A549 (cell line): ENCODE measurements at regions not wholly inside any gene's neighbourhood (a gene's known extent, or its start where the extent isn't known, plus 50 kb on each side); places are given as distances from the start of the nearest gene placed in this dataset.

ENCODE experiments used
- ATAC-seq, 2 experiments: fragments of 200-7000 bp in 1 of 2; fragments of >200 bp in 1 of 2; cut with Nextera tagmentation in 1 of 2; cut with Tn5 transposase in 1 of 2; 3 replicates each; pipeline versions ENCODE4 v1.8.0 to v1.9.1; 2018 to 2020; ENCODE audit warnings: mild to moderate bottlenecking in 1 of 2, moderate library complexity in 1 of 2
- CTCF ChIA-PET: fragments of 300-600 bp; sonication (Branson Sonifier 250); formaldehyde crosslinking; extraction: SDS; loops from one replicate; lab custom pipeline; 2021; ENCODE audit warnings: antibody characterized with exemption, inconsistent platforms; lab: Yijun Ruan, JAX
- POLR2A ChIA-PET: fragments of 350-600 bp; formaldehyde crosslinking; extraction: SDS; loops from one replicate; lab custom pipeline; 2021; ENCODE audit warnings: antibody characterized with exemption, inconsistent platforms; lab: Yijun Ruan, JAX
- DNase-seq, 2 experiments: peaks; one replicate each; pipeline versions ENCODE4 v3.0.0 to v3.0.0-alpha.2; 2011 to 2016; ENCODE audit warnings: low read depth in 1 of 2, low spot score in 1 of 2
- FAIRE-seq: peaks from 2 replicates; lab custom pipeline; 2011; peaks lifted over from hg19 to GRCh38; lab: Jason Lieb, UNC
- H3K27ac ChIP-seq, 2 experiments: fragments of >200 bp; sonication (Bioruptor Twin); formaldehyde crosslinking; 3 replicates each; pipeline ENCODE4 v1.5.1; 2016 to 2017
- H3K4me1 ChIP-seq: fragments of >200 bp; sonication (Bioruptor Twin); formaldehyde crosslinking; 3 replicates; pipeline ENCODE4 v1.6.1; 2016
- H3K4me2 ChIP-seq: fragments of >200 bp; sonication (Bioruptor Twin); formaldehyde crosslinking; 3 replicates; pipeline ENCODE4 v1.6.1; 2016
- H3K4me3 ChIP-seq: fragments of >200 bp; sonication (Bioruptor Twin); formaldehyde crosslinking; 3 replicates; pipeline ENCODE4 v1.5.1; 2016
- H3K9me3 ChIP-seq: fragments of >200 bp; sonication (Bioruptor Twin); formaldehyde crosslinking; 3 replicates; pipeline ENCODE4 v1.6.1; 2016
- ATOH8 ChIP-seq: fragments of 250-450 bp; sonication (Bioruptor Pico); IDR thresholded peaks from 2 replicates; pipeline ENCODE4 v1.5.0; 2020; ENCODE audit warnings: low read depth, mild to moderate bottlenecking, moderate library complexity
- CBX2 ChIP-seq: fragments of 200-600 bp; sonication (generic); IDR thresholded peaks from 2 replicates; pipeline ENCODE4 v1.6.1; 2016; ENCODE audit warnings: low read depth, mild to moderate bottlenecking, borderline replicate concordance
- CEBPB ChIP-seq, 2 experiments: fragments of >200 bp in 1 of 2; sonication (Bioruptor Twin) in 1 of 2; formaldehyde crosslinking in 1 of 2; IDR thresholded peaks; 2 replicates each; pipeline ENCODE4 v1.6.1; 2012 to 2016
- EHF ChIP-seq: fragments of 250-450 bp; sonication (Bioruptor Pico); IDR thresholded peaks from 2 replicates; pipeline ENCODE4 v1.5.0; 2020; ENCODE audit warnings: mild to moderate bottlenecking
- EHMT2 ChIP-seq: fragments of 200-600 bp; sonication (generic); IDR thresholded peaks from 2 replicates; pipeline ENCODE4 v1.6.1; 2016; ENCODE audit warnings: antibody characterized with exemption, low read depth, mild to moderate bottlenecking, moderate library complexity
- EP300 ChIP-seq, 2 experiments: fragments of >200 bp; sonication (Bioruptor Twin); formaldehyde crosslinking; IDR thresholded peaks; 2 replicates in 1 of 2; 3 replicates in 1 of 2; pipeline ENCODE4 v1.6.1; 2016 to 2017
- FOSB ChIP-seq: fragments of 250-450 bp; sonication (Bioruptor Pico); IDR thresholded peaks from 2 replicates; pipeline ENCODE4 v1.5.0; 2020; ENCODE audit warnings: mild to moderate bottlenecking, moderate library complexity
- FOSL2 ChIP-seq, 2 experiments: fragments of 450-650 bp in 1 of 2; fragments of >200 bp in 1 of 2; sonication (Bioruptor Twin) in 1 of 2; formaldehyde crosslinking; IDR thresholded peaks; 2 replicates each; pipeline versions ENCODE4 v1.5.0 to v1.6.1; 2016 to 2020; ENCODE audit warnings: mild to moderate bottlenecking in 1 of 2, moderate library complexity in 1 of 2
- GATA3 ChIP-seq: IDR thresholded peaks from 2 replicates; pipeline ENCODE4 v1.6.1; 2012; ENCODE audit warnings: borderline replicate concordance
- HEYL ChIP-seq: fragments of 250-450 bp; sonication (Bioruptor Pico); IDR thresholded peaks from 2 replicates; pipeline ENCODE4 v1.8.0; 2021; ENCODE audit warnings: mild to moderate bottlenecking, moderate library complexity
- HOXA7 ChIP-seq: fragments of 250-450 bp; sonication (Bioruptor Pico); IDR thresholded peaks from 2 replicates; pipeline ENCODE4 v1.5.0; 2020; ENCODE audit warnings: mild to moderate bottlenecking, moderate library complexity
- HOXB13 ChIP-seq: fragments of 250-450 bp; sonication (Bioruptor Pico); IDR thresholded peaks from 2 replicates; pipeline ENCODE4 v1.5.0; 2020; ENCODE audit warnings: low read depth, mild to moderate bottlenecking, moderate library complexity
- JUN ChIP-seq, 2 experiments: fragments of >200 bp; sonication (Bioruptor Twin); formaldehyde crosslinking; IDR thresholded peaks; 2 replicates in 1 of 2; 3 replicates in 1 of 2; pipeline ENCODE4 v1.6.1; 2016 to 2017
- KDM1A ChIP-seq: fragments of 200-600 bp; sonication (generic); IDR thresholded peaks from 2 replicates; pipeline ENCODE4 v1.6.1; 2016; ENCODE audit warnings: low read depth, mild to moderate bottlenecking
- MAFK ChIP-seq: fragments of 450-650 bp; IDR thresholded peaks from 2 replicates; pipeline ENCODE4 v1.6.1; 2014; ENCODE audit not compliant: partially characterized antibody
- MAZ ChIP-seq: fragments of 150-350 bp; IDR thresholded peaks from 2 replicates; pipeline ENCODE4 v1.6.1; 2014; ENCODE audit warnings: antibody characterized with exemption, low read depth, low read length, borderline replicate concordance
- NPAS2 ChIP-seq: fragments of 250-450 bp; sonication (Bioruptor Pico); IDR thresholded peaks from 2 replicates; pipeline ENCODE4 v1.8.0; 2022; ENCODE audit warnings: mild to moderate bottlenecking, moderate library complexity, borderline replicate concordance
- NR3C1 ChIP-seq: fragments of >200 bp; sonication (Bioruptor Twin); formaldehyde crosslinking; IDR thresholded peaks from 3 replicates; pipeline ENCODE4 v1.6.1; 2017
- PHF8 ChIP-seq: fragments of 200-600 bp; sonication (generic); IDR thresholded peaks from 2 replicates; pipeline ENCODE4 v1.6.1; 2016; ENCODE audit warnings: low read depth, mild to moderate bottlenecking, antibody characterized with exemption, moderate library complexity, borderline replicate concordance
- RCOR1 ChIP-seq: fragments of 150-350 bp; IDR thresholded peaks from 2 replicates; pipeline ENCODE4 v1.6.1; 2014; ENCODE audit warnings: antibody characterized with exemption, low read length, low read depth
- RFX5 ChIP-seq: fragments of 450-650 bp; IDR thresholded peaks from 2 replicates; pipeline ENCODE4 v1.7.1; 2014; ENCODE audit warnings: antibody characterized with exemption, mild to moderate bottlenecking, moderate library complexity
- RNF2 ChIP-seq: fragments of 200-600 bp; sonication (generic); IDR thresholded peaks from 2 replicates; pipeline ENCODE4 v1.6.1; 2016; ENCODE audit warnings: low read depth, mild to moderate bottlenecking, antibody characterized with exemption, moderate library complexity, borderline replicate concordance
- SMC3 ChIP-seq: fragments of >200 bp; sonication (Bioruptor Twin); formaldehyde crosslinking; IDR thresholded peaks from 3 replicates; pipeline ENCODE4 v1.6.1; 2018; ENCODE audit warnings: inconsistent platforms
- SREBF2 ChIP-seq: fragments of 450-650 bp; IDR thresholded peaks from 2 replicates; pipeline ENCODE4 v1.6.1; 2014; ENCODE audit warnings: mild to moderate bottlenecking, moderate library complexity
- USF2 ChIP-seq: fragments of 450-650 bp; IDR thresholded peaks from 2 replicates; pipeline ENCODE4 v1.6.1; 2014; ENCODE audit warnings: antibody characterized with exemption
- ZFP36 ChIP-seq: fragments of 450-650 bp; IDR thresholded peaks from 2 replicates; pipeline ENCODE4 v1.6.1; 2014; ENCODE audit warnings: borderline replicate concordance; ENCODE audit not compliant: partially characterized antibody
- WGBS: methylation state at CpG from one replicate; pipeline ENCODE4 v1.1.6; 2017; ENCODE audit errors: missing lambda C conversion rate; 5-methylcytosine and 5-hydroxymethylcytosine counted together
- TF ChIP-seq, protein P1 (sequence below): fragments of >200 bp; sonication (Bioruptor Twin); formaldehyde crosslinking; IDR thresholded peaks from 3 replicates; pipeline ENCODE4 v1.5.1; 2016

DNA sequence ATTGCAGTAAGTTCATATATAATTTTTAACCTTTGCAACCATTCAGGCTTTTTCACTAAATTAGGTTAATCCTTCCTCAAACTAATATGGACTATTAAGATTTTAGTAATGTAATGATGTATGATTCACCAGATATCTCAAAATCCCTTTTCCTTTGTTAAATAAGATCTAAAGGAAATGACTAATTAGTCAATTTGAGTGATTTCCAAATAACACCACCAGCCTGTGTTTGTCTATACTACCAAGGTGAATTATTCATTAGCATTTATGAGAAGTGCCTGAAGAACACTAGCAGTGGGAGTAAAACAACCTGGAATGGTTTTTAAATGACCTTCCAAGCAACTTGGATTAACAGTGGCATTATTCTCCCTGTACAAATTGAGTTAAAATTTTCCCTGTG is 670.6 kb upstream of the PKN2 start:
- no peak overlapping the region for H3K4me2 ChIP-seq
- DNase-seq, result no peak
- CTCF ChIA-PET, result interaction anchor here (0.8 kb wide), 1 partner anchor 12 kb away, joined by 3 read pairs; no protein-coding TSS in a partner anchor
- POLR2A ChIA-PET, result no interaction called here
- no peak for ATAC-seq
- H3K9me3 ChIP-seq, result no peaks in the 10 kb centered on the region
- FAIRE-seq, result no peak
- H3K4me3 ChIP-seq, result no peak overlapping the region
- H3K27ac ChIP-seq, result no peak overlapping the region
- no peak for TF ChIP-seq RFX5
- TF ChIP-seq EP300 (IDR thresholded peaks at IDR 0.05), result no peak
- TF ChIP-seq FOSL2 (IDR thresholded peaks at IDR 0.05), result no peak
- TF ChIP-seq FOSL2 (CRISPR knock-in tag; IDR thresholded peaks at IDR 0.05), result no peak
- TF ChIP-seq NPAS2, result no peak
- no peak for TF ChIP-seq SMC3
- TF ChIP-seq MAFK, result no peak
- no peak for TF ChIP-seq HOXB13 (CRISPR knock-in tag)
- no peak for TF ChIP-seq PHF8
- TF ChIP-seq RCOR1, result no peak
- no peak for TF ChIP-seq FOSB (CRISPR knock-in tag)
- TF ChIP-seq RNF2, result no peak
- TF ChIP-seq ZFP36, result no peak
- no peak for TF ChIP-seq NR3C1
- no peak for TF ChIP-seq EHMT2
- no peak for TF ChIP-seq SREBF2
- TF ChIP-seq EHF (CRISPR knock-in tag), result no peak
- TF ChIP-seq, protein P1, sequence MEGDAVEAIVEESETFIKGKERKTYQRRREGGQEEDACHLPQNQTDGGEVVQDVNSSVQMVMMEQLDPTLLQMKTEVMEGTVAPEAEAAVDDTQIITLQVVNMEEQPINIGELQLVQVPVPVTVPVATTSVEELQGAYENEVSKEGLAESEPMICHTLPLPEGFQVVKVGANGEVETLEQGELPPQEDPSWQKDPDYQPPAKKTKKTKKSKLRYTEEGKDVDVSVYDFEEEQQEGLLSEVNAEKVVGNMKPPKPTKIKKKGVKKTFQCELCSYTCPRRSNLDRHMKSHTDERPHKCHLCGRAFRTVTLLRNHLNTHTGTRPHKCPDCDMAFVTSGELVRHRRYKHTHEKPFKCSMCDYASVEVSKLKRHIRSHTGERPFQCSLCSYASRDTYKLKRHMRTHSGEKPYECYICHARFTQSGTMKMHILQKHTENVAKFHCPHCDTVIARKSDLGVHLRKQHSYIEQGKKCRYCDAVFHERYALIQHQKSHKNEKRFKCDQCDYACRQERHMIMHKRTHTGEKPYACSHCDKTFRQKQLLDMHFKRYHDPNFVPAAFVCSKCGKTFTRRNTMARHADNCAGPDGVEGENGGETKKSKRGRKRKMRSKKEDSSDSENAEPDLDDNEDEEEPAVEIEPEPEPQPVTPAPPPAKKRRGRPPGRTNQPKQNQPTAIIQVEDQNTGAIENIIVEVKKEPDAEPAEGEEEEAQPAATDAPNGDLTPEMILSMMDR, result no peak
- peaks cover 3% of the 10 kb centered on the region; the same call in 1 of the 3 replicates for H3K4me1 ChIP-seq

DNA sequence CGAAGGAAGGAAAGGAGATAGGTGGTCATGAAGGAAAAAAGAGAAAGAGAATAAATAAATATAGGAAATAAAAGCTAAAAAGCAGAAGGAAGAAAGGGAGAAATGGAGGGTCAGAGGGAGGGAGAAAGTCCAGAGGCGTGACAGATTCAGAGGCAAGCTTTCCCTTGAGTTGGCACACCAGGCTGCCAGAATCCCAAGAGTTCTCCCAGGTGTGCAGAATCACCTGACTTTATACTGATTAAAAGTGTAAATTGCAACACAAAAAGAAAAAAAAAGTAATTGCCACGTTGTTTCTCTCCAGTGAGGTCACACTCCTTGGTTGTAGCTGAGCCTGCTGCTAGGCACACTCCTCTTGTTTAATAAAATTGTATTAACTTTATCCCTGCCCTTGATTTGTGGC is 669.9 kb upstream of the PKN2 start:
- Histone ChIP-seq H3K4me3 (no peak overlapping the region), H3K4me2 (no peak overlapping the region), H3K27ac (no peak overlapping the region), H3K9me3 (no peaks in the 10 kb centered on the region), H3K4me1 (no peaks in the 10 kb centered on the region; the same call in 2 of the 3 replicates)
- POLR2A ChIA-PET, result no interaction called here
- CTCF ChIA-PET, result no interaction called here
- DNase-seq (no peak), FAIRE-seq (no peak), ATAC-seq (no peak)
- TF ChIP-seq KDM1A (no peak), GATA3 (no peak), PHF8 (no peak)
- 51% methylated on average over 3 of the region's 3 CpGs for WGBS

GRCh38 chr1:88016947-88017346 is 667.1 kb upstream of the PKN2 start:
- Histone ChIP-seq H3K9me3 (no peaks in the 10 kb centered on the region), H3K4me2 (no peak overlapping the region), H3K4me1 (no peaks in the 10 kb centered on the region; the same call in 2 of the 3 replicates), H3K4me3 (no peak overlapping the region), H3K27ac (no peak overlapping the region)
- ChIA-PET POLR2A (no interaction called here), CTCF (no interaction called here)
- TF ChIP-seq MAZ (no peak), HOXA7 (CRISPR knock-in tag) (no peak), CBX2 (no peak), ATOH8 (CRISPR knock-in tag) (no peak), FOSB (CRISPR knock-in tag) (no peak), USF2 (no peak), HEYL (CRISPR knock-in tag) (no peak), CEBPB (IDR thresholded peaks at IDR 0.05) (no peak), JUN (IDR thresholded peaks at IDR 0.05) (no peak)
- 62% methylated on average over 3 of the region's 3 CpGs for WGBS
- FAIRE-seq (no peak), DNase-seq (no peak), ATAC-seq (no peak)
